ENCODE measurements at regions not wholly inside any gene's neighbourhood (a gene's known extent, or its start where the extent isn't known, plus 50 kb on each side); places are given as distances from the start of the nearest gene placed in this dataset.

- no peak for TF ChIP-seq ZBTB33 (IDR thresholded peaks at IDR 0.05; ENCODE audit: extremely low read depth, insufficient replicate concordance, low read length)
- TF ChIP-seq EZH2phosphoT487 (IDR thresholded peaks at IDR 0.05; ENCODE audit: borderline replicate concordance) = no peak
These were observed 227.6 kb upstream of the EXOC2 start (continued) for GRCh38 chr6:920512-920911.

GRCh38 chr6:919500-919899, 226.6 kb upstream of the EXOC2 start:
- Histone ChIP-seq H3K27me3 (ENCODE audit: insufficient read depth, low read length) (no peaks in the 10 kb centered on the region), H3K9me2 (ENCODE audit: insufficient read depth) (no peaks in the 10 kb centered on the region), H3K9me3 (ENCODE audit: control insufficient read depth in 1 of 2, insufficient read depth in 1 of 2, low read depth in 1 of 2, low read length in 2 of 2) (0 out of 4 replicates have a peak, but pooled peaks cover 0 to 4% of the 10 kb centered on the region in 2 experiments), H4K20me1 (ENCODE audit: insufficient read depth) (no peaks in the 10 kb centered on the region), H3K4me3 (replicated peaks in 1 of 2; ENCODE audit: low read depth in 1 of 2, low read length in 2 of 2) (no peak overlapping the region), H2AFZ (ENCODE audit: low read depth, low read length, poor library complexity, severe bottlenecking) (no peak overlapping the region), H3K36me3 (ENCODE audit: control insufficient read depth in 1 of 2, insufficient read depth in 2 of 2, low read length in 2 of 2) (no peaks in the 10 kb centered on the region), H3K9ac (ENCODE audit: low read length) (no peak overlapping the region), H3K27ac (ENCODE audit: low read depth, low read length) (no peak overlapping the region), H3K4me1 (ENCODE audit: control insufficient read depth in 1 of 2, insufficient read depth in 2 of 2, low read length in 2 of 2) (no peaks in the 10 kb centered on the region), H3K4me2 (ENCODE audit: low read length) (no peak overlapping the region), H3K79me2 (ENCODE audit: insufficient read depth, low read length) (no peaks in the 10 kb centered on the region)
- ChIA-PET CTCF (no interaction called here), POLR2A (no interaction called here), RAD21 (ENCODE audit: low non-redundant PET in 1 of 2, low total read pairs in 2 of 2, uncharacterized antibody in 2 of 2, unreplicated experiment in 2 of 2) (no interaction called here)
- DNase-seq (ENCODE audit: low read depth, low spot score) = no peak
- intact Hi-C loops (cut with micrococcal nuclease) = loop anchor here (10.0 kb wide), 1 partner anchor 505 kb away; no protein-coding TSS in a partner anchor
- no peak for ATAC-seq
- BruUV-seq (replicated peaks) = no TSS peak
- TF ChIP-seq CTCF (IDR thresholded peaks at IDR 0.05 in 2 of 3, conservative IDR thresholded peaks at IDR 0.05 in 1 of 3; ENCODE audit: borderline replicate concordance in 1 of 3, insufficient read depth in 1 of 3, low read depth in 2 of 3, low read length in 2 of 3) (no peak), FOSL1 (IDR thresholded peaks at IDR 0.05; ENCODE audit: low read depth) (no peak), ATF3 (IDR thresholded peaks at IDR 0.05) (no peak), CEBPB (IDR thresholded peaks at IDR 0.05; ENCODE audit: low read depth) (no peak), ZFX (IDR thresholded peaks at IDR 0.05) (no peak), SP1 (IDR thresholded peaks at IDR 0.05; ENCODE audit: low read depth) (no peak), ZNF274 (IDR thresholded peaks at IDR 0.05; ENCODE audit: low read depth, low read length) (no peak), ZBTB33 (IDR thresholded peaks at IDR 0.05; ENCODE audit: extremely low read depth, insufficient replicate concordance, low read length) (no peak), EZH2 (IDR thresholded peaks at IDR 0.05) (no peak), POLR2AphosphoS5 (IDR thresholded peaks at IDR 0.05; ENCODE audit: low read depth, low read length) (no peak), SIN3A (IDR thresholded peaks at IDR 0.05; ENCODE audit: low read depth) (no peak), REST (IDR thresholded peaks at IDR 0.05; ENCODE audit: low read depth) (no peak), TCF7L2 (IDR thresholded peaks at IDR 0.05; ENCODE audit: borderline replicate concordance, extremely low read depth, insufficient read depth, insufficient read length) (no peak), ELF1 (IDR thresholded peaks at IDR 0.05; ENCODE audit: borderline replicate concordance, low read depth) (no peak), POLR2A (IDR thresholded peaks at IDR 0.05; ENCODE audit: borderline replicate concordance, extremely low read depth, insufficient read depth, insufficient read length) (no peak)
